Endodermal cell (in vitro differentiated cells): ENCODE measurements at regions not wholly inside any gene's neighbourhood (a gene's known extent, or its start where the extent isn't known, plus 50 kb on each side); places are given as distances from the start of the nearest gene placed in this dataset.

ENCODE experiments used
- DNase-seq: peaks from one replicate; pipeline ENCODE4 v3.0.0-alpha.2; 2017
- H3K27ac ChIP-seq: 2 replicates; pipeline ENCODE4 v1.5.1; 2013; ENCODE audit warnings: mild to moderate bottlenecking, low read depth, low read length, moderate library complexity
- H3K27me3 ChIP-seq: 2 replicates; pipeline ENCODE4 v1.6.1; 2013; ENCODE audit warnings: mild to moderate bottlenecking, low read length, moderate library complexity; ENCODE audit not compliant: insufficient read depth, control insufficient read depth, poor library complexity, severe bottlenecking
- H3K36me3 ChIP-seq: 2 replicates; pipeline ENCODE4 v1.7.0; 2013; ENCODE audit warnings: mild to moderate bottlenecking, low read length, moderate library complexity; ENCODE audit not compliant: control insufficient read depth, insufficient read depth
- H3K4me1 ChIP-seq: one replicate; pipeline ENCODE4 v1.7.0; 2013; ENCODE audit warnings: low read length; ENCODE audit not compliant: control insufficient read depth, insufficient read depth
- H3K4me3 ChIP-seq: 2 replicates; pipeline ENCODE4 v1.5.1; 2013; ENCODE audit warnings: mild to moderate bottlenecking, low read length, moderate library complexity
- H3K9ac ChIP-seq: 2 replicates; pipeline ENCODE4 v1.6.1; 2013; ENCODE audit warnings: mild to moderate bottlenecking, low read length, moderate library complexity; ENCODE audit not compliant: poor library complexity, severe bottlenecking; ENCODE audit errors: extremely low read depth
- H3K9me3 ChIP-seq: 2 replicates; pipeline ENCODE4 v1.6.1; 2013; ENCODE audit warnings: mild to moderate bottlenecking, low read length, moderate library complexity; ENCODE audit not compliant: control insufficient read depth
- H3K27ac Mint-ChIP-seq: 2 replicates; pipeline ENCODE4 v1.8.0; 2020; ENCODE audit warnings: mixed read lengths
- H3K27me3 Mint-ChIP-seq: 2 replicates; pipeline ENCODE4 v1.8.0; 2021; ENCODE audit warnings: mild to moderate bottlenecking, mixed read lengths; ENCODE audit not compliant: insufficient read depth
- H3K36me3 Mint-ChIP-seq: 2 replicates; pipeline ENCODE4 v1.8.0; 2020; ENCODE audit warnings: low read depth, mixed read lengths
- H3K4me1 Mint-ChIP-seq: 2 replicates; pipeline ENCODE4 v1.8.0; 2020; ENCODE audit warnings: mixed read lengths
- H3K4me3 Mint-ChIP-seq: 2 replicates; pipeline ENCODE4 v1.8.0; 2020; ENCODE audit warnings: mild to moderate bottlenecking, moderate library complexity, mixed read lengths
- H3K9me3 Mint-ChIP-seq: 2 replicates; pipeline ENCODE4 v1.8.0; 2020; ENCODE audit warnings: mild to moderate bottlenecking, mixed read lengths
- CTCF ChIP-seq: fragments of 200-600 bp; sonication (generic); conservative IDR thresholded peaks from 2 replicates; pipeline ENCODE4 v1.5.0; 2021; ENCODE audit warnings: antibody characterized with exemption, mild to moderate bottlenecking
- WGBS, 2 experiments: methylation state at CpG; one replicate each; pipeline versions ENCODE4 v1.1.5 to v1.1.7; 2013; ENCODE audit warnings: missing lambda C conversion rate in 2 of 2, mixed read lengths in 1 of 2; ENCODE audit not compliant: insufficient coverage in 1 of 2, insufficient read length in 1 of 2; 5-methylcytosine and 5-hydroxymethylcytosine counted together

- 91% methylated on average over 8 of the region's 8 CpGs; no CpG with 5 or more reads in 1 of the 2 experiments for WGBS, 2 experiments
- H3K4me1 Mint-ChIP-seq, result no peaks in the 10 kb centered on the region
- peaks cover 9% of the 10 kb centered on the region for H3K9me3 Mint-ChIP-seq
These were observed 111.8 kb downstream of the KIF26A start for GRCh38 chr14:104250175-104250574.

GRCh38 chr14:104252256-104253215 lies 114.1 kb downstream of the KIF26A start:
- no peak for TF ChIP-seq CTCF
- H3K4me1 Mint-ChIP-seq, result no peaks in the 10 kb centered on the region

More at GRCh38 chr14:104250175-104250574, 111.8 kb downstream of the KIF26A start:
- Histone ChIP-seq H3K27ac (no peak overlapping the region), H3K4me1 (no peaks in the 10 kb centered on the region), H3K9ac (no peak overlapping the region), H3K36me3 (no peaks in the 10 kb centered on the region), H3K9me3 (peaks cover 8% of the 10 kb centered on the region), H3K4me3 (no peak overlapping the region), H3K27me3 (no peaks in the 10 kb centered on the region)
- no peak for DNase-seq
- H3K4me3 Mint-ChIP-seq, result no peak overlapping the region
- H3K27ac Mint-ChIP-seq, result no peak overlapping the region
- TF ChIP-seq CTCF, result no peak
- no peaks in the 10 kb centered on the region for H3K36me3 Mint-ChIP-seq
- H3K27me3 Mint-ChIP-seq, result peaks cover 2% of the 10 kb centered on the region

GRCh38 chr14:104253223-104253822 lies 114.9 kb downstream of the KIF26A start:
- Histone ChIP-seq H3K27me3 (no peaks in the 10 kb centered on the region), H3K27ac (no peak overlapping the region), H3K36me3 (no peaks in the 10 kb centered on the region), H3K4me1 (no peaks in the 10 kb centered on the region), H3K9me3 (no peaks in the 10 kb centered on the region), H3K4me3 (no peak overlapping the region), H3K9ac (no peak overlapping the region)
- Mint-ChIP-seq H3K4me3 (no peak overlapping the region), H3K4me1 (no peaks in the 10 kb centered on the region), H3K9me3 (no peaks in the 10 kb centered on the region), H3K27ac (no peak overlapping the region), H3K36me3 (no peaks in the 10 kb centered on the region), H3K27me3 (peaks cover 2% of the 10 kb centered on the region)
- no peak for TF ChIP-seq CTCF
- WGBS, 2 experiments, result 89% methylated on average over 15 to 19 of the region's 19 CpGs
- DNase-seq, result no peak

More at GRCh38 chr14:104252256-104253215, 114.1 kb downstream of the KIF26A start:
- Histone ChIP-seq H3K9me3 (no peaks in the 10 kb centered on the region), H3K4me1 (no peaks in the 10 kb centered on the region), H3K27me3 (no peaks in the 10 kb centered on the region), H3K27ac (no peak overlapping the region), H3K9ac (no peak overlapping the region), H3K36me3 (no peaks in the 10 kb centered on the region), H3K4me3 (no peak overlapping the region)
- Mint-ChIP-seq H3K9me3 (no peaks in the 10 kb centered on the region), H3K36me3 (no peaks in the 10 kb centered on the region), H3K4me3 (no peak overlapping the region), H3K27me3 (peaks cover 2% of the 10 kb centered on the region), H3K27ac (no peak overlapping the region)
- DNase-seq, result no peak
- 88% methylated on average over 15 to 22 of the region's 22 CpGs for WGBS, 2 experiments
